ENCODE measurements at regions not wholly inside any gene's neighbourhood (a gene's known extent, or its start where the extent isn't known, plus 50 kb on each side); places are given as distances from the start of the nearest gene placed in this dataset.

DNA sequence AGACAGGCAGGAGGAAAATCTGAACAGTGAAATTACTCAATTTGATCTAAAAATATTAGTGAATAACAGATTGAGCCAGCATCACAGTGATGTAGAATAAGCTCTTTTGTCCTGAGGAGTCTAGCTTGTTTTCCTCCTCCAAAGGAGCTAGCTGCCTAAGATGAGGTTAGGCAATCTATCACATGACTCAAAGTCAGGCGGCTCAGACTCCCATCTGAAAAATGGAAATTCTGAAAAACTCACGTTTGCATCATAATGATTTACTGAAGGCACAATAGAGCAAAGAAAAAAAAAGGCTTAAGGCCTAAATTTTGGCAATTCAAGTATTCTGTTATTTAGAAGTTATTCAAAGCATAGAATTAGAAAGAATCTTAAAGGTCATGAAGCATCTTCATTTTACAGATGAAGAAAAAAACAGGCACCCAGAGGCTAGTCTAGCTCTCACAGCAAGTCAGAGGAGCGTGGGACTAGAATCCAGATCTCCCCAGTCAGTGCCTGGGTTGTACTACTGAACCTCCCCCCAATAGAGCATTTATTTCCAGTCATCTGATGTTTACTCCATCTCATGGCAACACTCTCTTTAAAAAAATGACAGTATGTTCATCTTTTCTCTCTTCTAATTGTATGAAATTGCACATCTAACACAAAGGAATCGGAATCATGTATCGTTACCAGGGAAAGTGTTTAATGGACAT, 62.5 kb upstream of the ATF3 start:
- peak; percentile 60 for DNase-seq (ENCODE audit: low read depth)
- TF ChIP-seq, protein P1, sequence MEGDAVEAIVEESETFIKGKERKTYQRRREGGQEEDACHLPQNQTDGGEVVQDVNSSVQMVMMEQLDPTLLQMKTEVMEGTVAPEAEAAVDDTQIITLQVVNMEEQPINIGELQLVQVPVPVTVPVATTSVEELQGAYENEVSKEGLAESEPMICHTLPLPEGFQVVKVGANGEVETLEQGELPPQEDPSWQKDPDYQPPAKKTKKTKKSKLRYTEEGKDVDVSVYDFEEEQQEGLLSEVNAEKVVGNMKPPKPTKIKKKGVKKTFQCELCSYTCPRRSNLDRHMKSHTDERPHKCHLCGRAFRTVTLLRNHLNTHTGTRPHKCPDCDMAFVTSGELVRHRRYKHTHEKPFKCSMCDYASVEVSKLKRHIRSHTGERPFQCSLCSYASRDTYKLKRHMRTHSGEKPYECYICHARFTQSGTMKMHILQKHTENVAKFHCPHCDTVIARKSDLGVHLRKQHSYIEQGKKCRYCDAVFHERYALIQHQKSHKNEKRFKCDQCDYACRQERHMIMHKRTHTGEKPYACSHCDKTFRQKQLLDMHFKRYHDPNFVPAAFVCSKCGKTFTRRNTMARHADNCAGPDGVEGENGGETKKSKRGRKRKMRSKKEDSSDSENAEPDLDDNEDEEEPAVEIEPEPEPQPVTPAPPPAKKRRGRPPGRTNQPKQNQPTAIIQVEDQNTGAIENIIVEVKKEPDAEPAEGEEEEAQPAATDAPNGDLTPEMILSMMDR (IDR thresholded peaks at IDR 0.05; ENCODE audit: insufficient read depth, low read depth, low read length, missing control alignments), result no peak
- H3K4me3 ChIP-seq (ENCODE audit: low read length), result no peak overlapping the region

DNA sequence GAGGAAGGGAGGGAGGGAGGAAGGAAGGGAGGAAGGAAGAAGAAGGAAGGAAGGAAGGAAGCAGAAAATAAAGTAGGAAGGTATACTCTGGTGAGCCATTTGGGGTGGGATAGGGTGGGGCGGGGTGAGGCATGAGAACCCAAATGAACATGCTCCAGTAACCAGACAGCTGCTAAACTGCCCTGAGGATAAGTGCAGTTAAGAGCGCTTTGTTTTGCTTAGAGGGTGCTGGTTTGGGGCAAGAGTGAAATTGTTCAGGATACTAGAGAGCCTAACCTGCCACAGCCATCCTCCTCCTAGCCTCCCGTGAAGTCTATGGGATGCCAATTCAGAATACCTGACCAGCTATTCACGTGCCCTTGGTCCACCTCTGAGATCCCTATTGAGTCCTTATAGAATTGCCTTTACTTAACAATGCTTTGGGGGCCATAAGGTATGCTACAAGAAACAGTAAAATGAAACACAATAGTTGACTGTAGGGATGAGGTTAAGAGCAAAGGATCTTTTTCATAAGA, 59.0 kb upstream of the ATF3 start:
- no peak overlapping the region for H3K4me3 ChIP-seq (ENCODE audit: low read length)
- TF ChIP-seq, protein P1 (IDR thresholded peaks at IDR 0.05; ENCODE audit: insufficient read depth, low read depth, low read length, missing control alignments), result no peak
- no peak for DNase-seq (ENCODE audit: low read depth)

DNA sequence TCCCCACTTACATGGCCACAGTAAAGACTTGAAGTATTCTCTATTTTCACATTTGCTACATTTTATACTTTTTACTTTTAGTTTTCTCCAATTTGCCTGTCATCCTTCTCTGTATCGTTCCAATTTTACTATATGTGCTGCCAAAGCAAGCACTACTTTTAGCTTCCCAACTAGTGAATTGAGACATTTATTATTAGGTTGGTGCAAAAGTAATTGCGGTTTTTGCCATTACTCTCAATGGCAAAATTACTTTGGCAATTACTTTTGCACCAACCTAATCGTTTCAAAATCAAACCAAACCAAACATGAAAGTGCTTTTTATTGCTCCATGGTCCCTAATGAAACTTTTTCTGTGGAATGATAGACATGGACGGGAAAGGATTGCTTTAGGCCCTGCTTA, 56.6 kb upstream of the ATF3 start:
- no peak overlapping the region for H3K4me3 ChIP-seq (ENCODE audit: low read length)
- DNase-seq (ENCODE audit: low read depth), result no peak
- TF ChIP-seq, protein P1 (IDR thresholded peaks at IDR 0.05; ENCODE audit: insufficient read depth, low read depth, low read length, missing control alignments), result no peak

DNA sequence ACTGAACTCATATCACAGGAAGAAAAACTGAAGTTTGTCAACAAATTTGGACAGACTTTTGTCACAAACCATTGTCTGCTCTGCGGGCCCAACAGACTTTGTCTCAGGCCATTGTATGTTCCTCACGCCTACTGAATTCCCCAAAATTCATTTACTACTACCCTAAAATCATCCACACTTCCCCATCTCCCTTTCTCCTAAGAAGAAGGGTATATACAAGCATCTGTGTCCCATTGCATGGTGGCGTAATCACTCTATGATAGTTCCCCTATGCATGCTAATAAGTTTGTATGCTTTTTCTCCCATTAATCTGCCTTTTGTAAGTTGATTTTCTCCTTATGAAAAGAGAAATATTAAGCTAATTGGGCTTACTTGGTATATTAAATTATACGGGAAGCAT, 54.9 kb upstream of the ATF3 start:
- no peak for DNase-seq (ENCODE audit: low read depth)
- H3K4me3 ChIP-seq (ENCODE audit: low read length), result no peak overlapping the region
- TF ChIP-seq, protein P1 (IDR thresholded peaks at IDR 0.05; ENCODE audit: insufficient read depth, low read depth, low read length, missing control alignments), result no peak

DNA sequence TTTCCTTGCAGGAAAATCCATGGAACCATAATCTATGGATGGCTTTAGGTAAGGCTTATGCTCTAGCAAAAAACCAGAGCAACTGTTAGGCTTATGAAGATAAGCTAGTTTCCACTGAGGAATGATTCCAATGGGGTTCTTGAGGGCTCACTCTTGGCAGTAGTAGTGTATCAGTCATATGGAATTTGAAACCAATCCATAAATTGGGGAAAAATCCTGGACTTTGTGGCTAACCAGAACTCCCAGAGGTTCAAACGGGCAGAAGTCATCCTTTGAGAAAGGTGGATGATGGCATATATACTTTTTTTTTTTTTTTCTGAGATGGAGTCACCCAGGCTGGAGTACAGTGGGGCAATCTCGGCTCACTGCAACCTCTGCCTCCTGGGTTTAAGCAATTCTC, 54.2 kb upstream of the ATF3 start:
- TF ChIP-seq, protein P1 (IDR thresholded peaks at IDR 0.05; ENCODE audit: insufficient read depth, low read depth, low read length, missing control alignments), result no peak
- no peak for DNase-seq (ENCODE audit: low read depth)
- no peak overlapping the region for H3K4me3 ChIP-seq (ENCODE audit: low read length)

DNA sequence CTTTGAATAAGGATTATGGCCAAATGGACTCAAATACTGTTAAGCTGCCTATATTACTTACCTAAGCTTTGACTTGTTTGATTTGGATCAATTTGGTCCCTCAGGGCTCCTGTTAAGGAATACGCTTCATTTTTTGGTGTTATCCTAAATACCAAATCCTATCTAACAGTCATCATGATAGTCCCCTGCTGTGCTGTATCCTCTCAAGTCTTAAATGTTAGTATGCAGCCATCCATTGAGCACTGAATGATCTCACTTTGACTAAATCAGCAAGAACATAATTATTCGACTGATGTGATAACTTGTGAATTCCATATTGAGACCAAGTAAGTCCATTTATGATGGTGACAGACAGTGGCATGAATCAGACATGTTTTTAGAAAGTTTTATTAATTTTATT, 53.1 kb upstream of the ATF3 start:
- DNase-seq (ENCODE audit: low read depth), result no peak
- TF ChIP-seq, protein P1 (IDR thresholded peaks at IDR 0.05; ENCODE audit: insufficient read depth, low read depth, low read length, missing control alignments), result no peak
- no peak overlapping the region for H3K4me3 ChIP-seq (ENCODE audit: low read length)
